Right lobe of liver (tissue), 6 donors: ENCODE measurements at regions not wholly inside any gene's neighbourhood (a gene's known extent, or its start where the extent isn't known, plus 50 kb on each side); places are given as distances from the start of the nearest gene placed in this dataset.
A peak's percentile ranks its signal among the peaks of the same experiment; 100 is the strongest.
"Not testable (repeated sequence)": the region's sequence is repeated elsewhere in the genome, so short reads cannot be mapped to it uniquely, and the experiment has no call there.

ENCODE experiments used
- ATAC-seq, 4 donors: fragments of 200-7000 bp; cut with Tn5 transposase; one replicate each; pipeline ENCODE4 v1.9.1; 2020; ENCODE audit warnings: mild to moderate bottlenecking in 4 of 4, moderate library complexity in 4 of 4
- DNase-seq, 3 donors: peaks; one replicate each; pipeline ENCODE4 v3.0.0-alpha.2; 2020
- H3K27ac ChIP-seq, 3 donors: fragments of 200-600 bp; one replicate each; pipeline ENCODE4 v1.8.0; 2022
- H3K27me3 ChIP-seq, 2 donors: fragments of 200-600 bp; one replicate each; pipeline ENCODE4 v1.8.0; 2022
- H3K36me3 ChIP-seq, 4 donors: fragments of 200-600 bp; sonication (generic) in 1 of 4; one replicate each; pipeline versions ENCODE4 v1.5.1 to v1.8.0; 2017 to 2022; ENCODE audit warnings: control low read depth in 1 of 4
- H3K4me1 ChIP-seq, 4 donors: fragments of 200-600 bp; sonication (generic) in 1 of 4; one replicate each; pipeline versions ENCODE4 v1.5.1 to v1.8.0; 2017 to 2022; ENCODE audit warnings: control low read depth in 1 of 4
- H3K4me3 ChIP-seq, 3 donors: fragments of 200-600 bp; one replicate each; pipeline ENCODE4 v1.8.0; 2022
- H3K9me3 ChIP-seq, 4 donors: fragments of 200-600 bp; sonication (generic) in 1 of 4; one replicate each; pipeline versions ENCODE4 v1.5.1 to v1.8.0; 2017 to 2022; ENCODE audit warnings: control low read depth in 1 of 4
- CTCF ChIP-seq, 4 donors: fragments of 200-600 bp in 3 of 4; fragments of 450-650 bp in 1 of 4; IDR thresholded peaks; one replicate each; pipeline versions ENCODE4 v1.5.1 to v1.8.0; 2016 to 2022; ENCODE audit warnings: antibody characterized with exemption in 4 of 4, mild to moderate bottlenecking in 2 of 4
- POLR2A ChIP-seq: fragments of 450-650 bp; IDR thresholded peaks from one replicate; pipeline ENCODE4 v1.6.1; 2017; ENCODE audit warnings: antibody characterized with exemption, mild to moderate bottlenecking
- WGBS: methylation state at CpG from one replicate; pipeline ENCODE4 v1.1.6; 2018; ENCODE audit warnings: low coverage, low lambda C conversion rate; ENCODE audit not compliant: insufficient coverage; ENCODE audit errors: missing lambda C conversion rate; 5-methylcytosine and 5-hydroxymethylcytosine counted together
- intact Hi-C, 2 donors: fragments of 100-400 bp; cut with DNase I; formaldehyde crosslinking; loops; one replicate each; pipeline versions ENCODE4 v1.11.2 to v1.14.1; 2022
- donor health status: DM: no; HTN: yes; CAD: no.
- donor health status: DM: no; HTN: no; CAD: no.
- donor health status: DM: no; HTN: no; CAD: no.
- donor health status: DM: no; HTN: yes; CAD: no.
- donor health status: DM: no; HTN: yes; CAD: no.

GRCh38 chr12:97716356-97716755, 253.8 kb downstream of the RMST start:
- peak in 1 of 4 donors; percentile 23 for ATAC-seq
- WGBS, result 90% methylated on average over 1 of the region's 1 CpG

GRCh38 chr12:97723801-97724200, 261.2 kb downstream of the RMST start:
- H3K9me3 ChIP-seq, H3K27me3 ChIP-seq, H3K4me3 ChIP-seq, H3K36me3 ChIP-seq, H3K4me1 ChIP-seq, intact Hi-C loops, H3K27ac ChIP-seq, DNase-seq, ATAC-seq: not testable (repeated sequence)
- 79% methylated on average over 17 of the region's 22 CpGs for WGBS

More at GRCh38 chr12:97716356-97716755, 253.8 kb downstream of the RMST start:
- TF ChIP-seq CTCF (IDR thresholded peaks at IDR 0.05) (peak in 3 of 4 donors; percentile 14 to 22 (median 14)), POLR2A (no peak)
- H3K4me3 ChIP-seq, result no peak overlapping the region
- no peak overlapping the region for H3K27ac ChIP-seq
- intact Hi-C loops, result no loop called here
- H3K4me1 ChIP-seq, result peaks cover 0 to 22% (median 10%) of the 10 kb centered on the region in 4 donors
- no peaks in the 10 kb centered on the region for H3K9me3 ChIP-seq
- H3K36me3 ChIP-seq, result no peaks in the 10 kb centered on the region
- no peaks in the 10 kb centered on the region for H3K27me3 ChIP-seq
- no peak for DNase-seq

- Histone ChIP-seq H3K27me3 (no peaks in the 10 kb centered on the region), H3K27ac (no peak overlapping the region), H3K36me3 (no peaks in the 10 kb centered on the region), H3K4me3 (no peak overlapping the region), H3K9me3 (no peaks in the 10 kb centered on the region), H3K4me1 (no peaks in the 10 kb centered on the region)
- 86% methylated on average over 5 of the region's 5 CpGs for WGBS
- intact Hi-C loops, result no loop called here
- no peak for TF ChIP-seq CTCF (IDR thresholded peaks at IDR 0.05)
- TF ChIP-seq POLR2A, result no peak
- ATAC-seq (no peak), DNase-seq (no peak)
Observed at GRCh38 chr12:97745406-97746101, 282.9 kb downstream of the RMST start.

- Histone ChIP-seq H3K36me3 (no peaks in the 10 kb centered on the region), H3K4me3 (no peak overlapping the region), H3K27ac (no peak overlapping the region), H3K27me3 (no peaks in the 10 kb centered on the region), H3K4me1 (no peaks in the 10 kb centered on the region), H3K9me3 (no peaks in the 10 kb centered on the region)
- 25% methylated on average over 2 of the region's 2 CpGs for WGBS
- DNase-seq, result no peak
- ATAC-seq, result no peak
- no peak for TF ChIP-seq POLR2A
- no peak for TF ChIP-seq CTCF (IDR thresholded peaks at IDR 0.05)
- intact Hi-C loops, result no loop called here
Observed at GRCh38 chr12:97748298-97748697, 285.7 kb downstream of the RMST start.

GRCh38 chr12:97751704-97752103, 289.1 kb downstream of the RMST start:
- ATAC-seq, result no peak
- no peaks in the 10 kb centered on the region for H3K9me3 ChIP-seq
- no peak overlapping the region for H3K27ac ChIP-seq
- intact Hi-C loops, result no loop called here
- 89% methylated on average over 2 of the region's 3 CpGs for WGBS
- no peaks in the 10 kb centered on the region for H3K27me3 ChIP-seq
- no peaks in the 10 kb centered on the region for H3K4me1 ChIP-seq
- TF ChIP-seq CTCF (IDR thresholded peaks at IDR 0.05) (no peak), POLR2A (no peak)
- no peaks in the 10 kb centered on the region for H3K36me3 ChIP-seq
- DNase-seq, result no peak
- H3K4me3 ChIP-seq, result no peak overlapping the region
